GM10266 (cell line): ENCODE measurements at regions not wholly inside any gene's neighbourhood (a gene's known extent, or its start where the extent isn't known, plus 50 kb on each side); places are given as distances from the start of the nearest gene placed in this dataset.

Source experiments
- DNase-seq: peaks from one replicate; pipeline ENCODE4 v3.0.0; 2012; ENCODE audit errors: extremely low spot score
- CTCF ChIP-seq: IDR thresholded peaks from 2 replicates; pipeline ENCODE4 v1.5.1; 2012; ENCODE audit warnings: mild to moderate bottlenecking, low read depth; ENCODE audit not compliant: control insufficient read depth, insufficient read depth; ENCODE audit errors: missing control alignments

DNA sequence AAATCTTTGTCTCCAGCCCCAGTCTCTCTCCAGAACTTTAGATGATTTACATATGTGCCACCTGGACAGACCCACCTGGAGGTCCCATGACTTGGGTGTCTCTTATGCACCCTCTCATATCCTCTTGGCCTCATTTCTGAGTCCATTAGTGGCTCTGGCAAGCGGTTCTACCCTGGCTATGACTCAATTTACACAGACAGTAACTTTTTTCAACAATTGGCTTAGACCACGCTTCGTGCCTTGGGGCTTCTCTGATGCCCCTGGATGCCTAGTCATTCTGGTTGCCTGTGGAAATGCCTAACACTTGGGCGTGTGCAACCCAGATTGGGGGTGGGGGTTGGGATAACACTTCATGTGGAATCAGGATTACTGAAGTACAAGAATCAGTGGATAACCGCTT is 57.1 kb upstream of the GADD45A start:
- no peak for TF ChIP-seq CTCF

DNA sequence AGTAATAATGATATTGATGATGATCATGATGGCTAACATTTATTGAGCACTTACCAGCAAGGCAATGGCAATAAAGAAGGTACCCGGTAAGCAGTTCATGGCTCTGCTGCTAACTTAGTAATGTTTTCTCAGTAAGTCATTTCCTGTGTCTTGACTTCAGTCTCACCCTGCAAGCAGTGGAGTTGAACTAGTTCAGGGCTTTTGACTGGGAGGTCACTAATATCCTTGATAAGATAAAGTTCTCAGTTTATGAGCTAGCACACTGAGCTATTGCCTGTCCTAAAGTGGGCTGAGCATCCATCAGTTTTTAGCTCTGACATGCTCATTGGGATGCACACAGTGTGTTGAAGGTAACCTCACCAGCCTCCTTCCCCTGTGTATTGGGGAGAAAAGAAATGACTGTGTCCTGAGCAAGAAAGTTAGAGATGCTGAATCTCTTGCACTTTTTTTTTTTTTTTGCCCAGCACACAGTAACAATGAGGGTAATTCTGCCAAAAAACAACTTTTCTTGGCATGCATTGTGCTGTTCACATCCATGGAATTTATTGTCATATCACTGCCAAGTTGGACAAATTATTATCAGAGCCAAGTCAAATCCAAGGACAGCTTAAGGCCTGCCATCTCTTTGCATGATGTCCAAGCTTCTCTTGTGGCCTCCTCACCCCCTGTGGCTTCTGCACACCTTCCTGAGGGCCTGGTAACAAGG is 55.5 kb upstream of the GADD45A start:
- DNase-seq: no peak
- TF ChIP-seq CTCF: no peak

More for the DNA sequence above, 57.1 kb upstream of the GADD45A start:
- DNase-seq: no peak

GRCh38 chr1:67630438-67631045 is 54.5 kb upstream of the GADD45A start:
- DNase-seq: no peak
- TF ChIP-seq CTCF: no peak

GRCh38 chr1:67632356-67632755 is 52.6 kb upstream of the GADD45A start:
- no peak for TF ChIP-seq CTCF
- no peak for DNase-seq

GRCh38 chr1:67632811-67633655 is 52.0 kb upstream of the GADD45A start:
- TF ChIP-seq CTCF: no peak
- no peak for DNase-seq

GRCh38 chr1:67634396-67634935 is 50.5 kb upstream of the GADD45A start:
- DNase-seq: no peak
- no peak for TF ChIP-seq CTCF
